ENCODE measurements at regions not wholly inside any gene's neighbourhood (a gene's known extent, or its start where the extent isn't known, plus 50 kb on each side); places are given as distances from the start of the nearest gene placed in this dataset.
A peak's percentile ranks its signal among the peaks of the same experiment; 100 is the strongest.

DNA sequence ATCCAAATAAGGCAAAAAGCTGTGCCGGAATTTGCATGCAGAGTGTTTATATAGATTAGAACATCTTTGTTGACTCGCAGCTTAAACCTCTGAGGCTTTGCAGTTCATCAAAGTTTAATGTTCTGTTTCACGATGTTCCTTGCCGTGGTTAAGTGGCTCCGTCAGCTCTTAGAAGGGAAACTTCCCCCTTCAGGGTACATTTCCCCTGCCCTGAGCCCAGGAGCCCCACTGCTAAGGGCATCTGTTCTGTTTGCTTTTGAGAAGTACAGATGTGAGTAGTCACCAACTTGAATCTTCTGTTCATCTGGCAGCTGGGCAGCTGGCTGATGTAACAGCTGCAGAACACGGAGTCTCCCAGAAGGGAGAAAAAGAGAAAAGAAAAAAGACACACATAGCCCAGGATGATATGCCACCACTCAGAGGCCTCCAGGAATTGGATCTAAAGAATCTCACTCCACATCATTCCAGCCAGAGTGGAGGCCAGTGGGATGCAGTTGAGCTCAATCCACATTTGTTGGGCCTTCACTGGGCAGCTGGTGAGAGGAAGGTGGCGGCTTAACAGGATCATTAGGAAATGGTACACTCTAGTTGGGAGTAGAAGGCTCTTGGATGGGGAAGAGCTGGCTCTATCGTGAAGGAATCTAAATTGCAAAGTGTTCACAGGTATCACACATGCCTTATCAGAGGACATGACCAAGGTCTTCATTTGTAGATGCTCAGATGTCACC is 178.7 kb upstream of the RBPJ start:
- no peak for DNase-seq

GRCh38 chr4:26144526-26145155 is 176.2 kb upstream of the RBPJ start:
- DNase-seq = no peak

DNA sequence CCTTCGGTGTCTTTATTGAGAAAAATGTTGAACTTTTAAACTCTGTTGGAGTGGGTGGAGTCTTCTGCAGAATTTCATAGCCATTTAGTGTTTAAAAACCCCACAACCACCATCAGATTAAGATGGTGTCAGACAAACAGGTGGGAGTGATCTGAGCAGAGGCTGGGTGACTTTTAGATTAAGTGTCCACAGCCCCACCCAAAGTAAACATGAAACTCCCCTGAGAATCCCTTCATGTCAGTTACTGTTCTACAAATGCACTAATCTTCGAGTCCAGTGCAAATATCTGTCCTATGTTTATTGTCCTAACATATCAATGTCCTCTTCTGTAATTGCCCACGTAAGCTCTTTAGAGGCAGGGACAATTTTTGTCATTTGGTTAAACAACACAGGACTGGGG is 175.6 kb upstream of the RBPJ start:
- DNase-seq = no peak

- DNase-seq = no peak
Observed at GRCh38 chr4:26148927-26149326, 171.9 kb upstream of the RBPJ start.

DNA sequence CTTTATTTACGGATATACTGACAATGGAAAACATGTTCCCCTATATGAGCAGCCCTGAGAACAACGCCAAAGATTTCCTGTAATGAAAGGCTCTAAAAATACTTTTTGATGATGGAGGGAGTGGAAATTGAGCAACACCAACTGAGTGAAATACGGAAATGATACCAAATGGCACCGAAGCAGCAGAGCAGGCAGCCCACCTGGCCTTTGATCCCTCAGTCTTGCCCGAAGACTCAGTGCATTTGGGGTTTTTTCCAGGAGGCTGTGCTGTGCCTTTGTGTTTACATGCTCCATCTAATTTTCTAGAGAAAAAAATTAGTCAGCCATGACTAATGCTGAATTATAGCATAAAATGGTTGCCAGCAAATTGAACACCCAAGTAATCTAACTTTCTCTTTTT is 169.9 kb upstream of the RBPJ start:
- no peak for DNase-seq

- no peak for DNase-seq
Observed at GRCh38 chr4:26151615-26152014, 169.2 kb upstream of the RBPJ start.

GRCh38 chr4:26152056-26152455 is 168.8 kb upstream of the RBPJ start:
- peak; percentile 6 to 60 for DNase-seq

DNA sequence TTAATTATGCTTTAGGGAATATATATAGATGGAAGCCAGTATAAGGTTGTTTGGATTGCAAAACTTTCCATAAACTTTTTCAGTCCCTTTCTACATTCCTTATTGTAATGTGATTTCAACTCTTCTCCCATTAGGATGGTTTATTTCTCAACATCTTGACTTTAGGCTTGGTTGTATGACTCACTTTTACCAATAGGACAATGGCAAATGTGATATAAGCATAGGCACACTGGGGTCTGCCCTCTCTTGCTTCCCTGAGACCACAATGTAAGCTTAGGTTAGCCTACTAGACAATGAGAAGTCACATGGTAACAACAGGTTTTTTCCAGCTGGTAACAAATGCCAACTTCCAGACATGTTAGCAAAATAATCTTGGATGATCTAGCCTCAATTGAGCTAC is 163.3 kb upstream of the RBPJ start:
- no peak for DNase-seq

GRCh38 chr4:26160591-26160990 is 160.2 kb upstream of the RBPJ start:
- DNase-seq = no peak

DNA sequence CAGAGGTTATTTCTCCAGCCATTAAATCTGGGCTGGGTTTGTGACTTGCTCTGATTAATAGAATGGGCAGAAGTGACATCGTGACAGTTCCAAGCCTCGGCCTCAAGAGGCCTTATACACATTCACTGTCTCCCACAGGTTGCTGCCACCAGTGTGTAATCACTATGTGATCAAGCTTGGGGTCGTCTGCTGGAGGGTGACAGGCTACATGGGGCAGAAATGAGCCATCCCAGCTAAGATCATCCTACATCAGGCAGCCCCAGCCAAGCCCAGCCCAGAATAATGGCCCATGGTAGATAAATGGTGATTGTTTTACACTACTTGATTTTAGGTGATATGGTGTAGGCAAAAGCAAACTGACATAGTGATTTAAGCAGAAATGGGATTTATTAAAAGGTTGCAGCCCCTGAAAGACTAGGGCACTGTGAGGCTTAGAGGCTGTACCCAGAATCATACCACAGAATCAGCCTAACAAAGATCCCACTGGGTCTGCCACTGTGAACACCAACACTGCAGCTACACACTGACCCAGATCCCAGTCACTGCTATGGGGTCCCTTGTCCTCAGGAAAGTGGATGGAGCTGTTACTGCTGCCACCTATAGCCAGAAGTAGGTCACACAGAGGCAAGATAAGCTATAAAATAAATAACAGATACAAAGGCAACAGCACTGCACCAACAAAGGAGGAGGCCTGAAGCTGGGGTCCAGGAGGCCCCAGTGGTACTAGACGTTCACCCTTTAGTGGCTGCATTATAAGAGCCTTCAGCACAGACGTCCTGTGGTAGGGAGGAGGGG is 159.6 kb upstream of the RBPJ start:
- no peak for DNase-seq

DNA sequence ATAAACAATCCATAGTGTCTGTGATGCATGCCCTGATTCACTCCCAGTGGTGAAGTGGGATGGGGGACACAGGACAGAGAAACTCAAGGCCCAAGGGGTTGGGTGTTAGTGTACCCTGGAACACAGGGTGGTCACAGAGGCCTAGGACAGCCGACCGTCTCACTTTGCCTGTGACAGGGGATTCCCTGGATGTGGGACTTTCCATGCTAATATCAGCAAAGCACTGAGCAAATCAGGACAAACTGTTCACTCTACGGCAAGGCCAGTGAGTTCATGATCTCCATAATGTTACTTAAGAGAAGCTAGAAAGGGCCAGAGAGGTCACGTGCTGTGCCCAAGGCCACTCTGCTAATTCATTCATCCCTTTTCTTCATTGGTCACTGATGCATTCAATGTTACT is 158.7 kb upstream of the RBPJ start:
- DNase-seq = no peak

GRCh38 chr4:26163425-26164362 is 157.1 kb upstream of the RBPJ start:
- DNase-seq = no peak

DNA sequence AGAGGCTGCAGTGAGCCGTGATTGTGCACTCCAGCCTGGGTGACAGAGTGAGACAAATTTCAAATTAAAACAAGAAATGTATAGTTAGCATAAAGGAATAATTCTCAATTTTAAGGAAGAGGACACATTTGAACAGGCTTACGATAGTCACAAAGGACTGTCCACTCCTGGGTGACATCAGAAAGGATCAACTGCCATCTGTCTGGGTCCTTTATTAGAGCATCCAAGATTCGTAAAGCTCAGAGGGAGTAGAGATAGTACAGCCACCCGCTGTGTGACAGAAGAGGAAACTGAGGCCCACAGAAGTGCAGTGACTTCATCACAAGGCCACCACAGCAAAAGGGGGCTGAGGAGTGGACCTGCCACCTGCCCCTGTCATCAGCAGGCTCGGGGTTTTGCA is 149.3 kb upstream of the RBPJ start:
- DNase-seq = no peak

DNA sequence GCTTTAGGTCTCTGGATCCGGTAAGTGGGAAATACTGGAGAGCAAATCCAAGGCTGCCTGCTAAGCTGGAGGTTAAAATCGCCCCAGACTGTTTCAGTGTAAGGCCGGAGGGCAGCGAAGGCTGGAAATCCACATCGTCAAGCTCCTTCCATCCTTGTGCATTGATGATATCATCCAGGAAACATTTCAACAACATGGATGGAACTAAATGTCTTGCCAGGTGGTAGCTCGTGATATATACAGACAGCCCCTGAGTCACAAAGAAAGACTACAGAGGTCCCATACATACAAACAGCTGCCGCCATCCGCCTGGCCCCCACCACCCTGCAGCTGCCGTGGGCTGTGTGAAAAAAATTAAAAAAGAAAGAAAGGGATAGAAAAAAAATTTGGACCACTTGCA is 148.9 kb upstream of the RBPJ start:
- DNase-seq = no peak

DNA sequence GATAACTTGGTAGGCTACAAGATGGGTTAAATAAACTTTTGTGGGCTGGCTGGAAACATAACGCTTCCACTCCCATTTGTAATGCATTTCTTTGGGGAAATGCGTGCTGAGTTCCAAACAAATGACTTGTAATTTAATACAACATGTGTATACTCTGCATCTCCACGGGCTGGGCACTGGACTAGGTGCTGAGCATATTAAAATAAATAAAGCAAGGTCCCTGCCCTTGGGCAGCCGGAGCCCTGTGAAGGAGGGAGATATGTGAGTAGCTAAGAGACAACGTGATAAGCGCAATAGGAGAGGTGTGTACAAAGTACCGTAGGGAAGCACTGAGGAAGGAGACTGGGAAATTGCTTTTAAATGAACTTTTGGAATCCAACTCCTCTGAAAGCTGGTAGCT is 147.2 kb upstream of the RBPJ start:
- no peak for DNase-seq

DNA sequence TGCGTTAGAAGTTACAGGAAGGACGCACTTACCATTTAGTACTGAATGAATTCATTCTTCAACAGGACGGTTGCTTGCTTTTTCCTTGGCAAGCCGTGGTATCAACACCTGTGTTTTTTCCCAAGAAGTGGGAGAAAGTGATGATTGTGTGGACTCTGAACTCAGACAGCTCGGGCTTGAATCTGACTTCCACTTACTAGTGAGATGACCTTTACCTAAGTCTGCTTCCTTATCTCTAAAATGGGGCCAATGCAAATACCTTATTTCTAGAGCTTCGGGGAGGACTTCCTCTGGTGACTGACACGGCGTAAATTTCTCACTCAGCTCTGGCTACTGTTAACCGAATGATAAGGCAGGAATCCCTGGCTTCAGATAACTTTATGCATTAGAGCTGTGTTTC is 146.8 kb upstream of the RBPJ start:
- no peak for DNase-seq

DNA sequence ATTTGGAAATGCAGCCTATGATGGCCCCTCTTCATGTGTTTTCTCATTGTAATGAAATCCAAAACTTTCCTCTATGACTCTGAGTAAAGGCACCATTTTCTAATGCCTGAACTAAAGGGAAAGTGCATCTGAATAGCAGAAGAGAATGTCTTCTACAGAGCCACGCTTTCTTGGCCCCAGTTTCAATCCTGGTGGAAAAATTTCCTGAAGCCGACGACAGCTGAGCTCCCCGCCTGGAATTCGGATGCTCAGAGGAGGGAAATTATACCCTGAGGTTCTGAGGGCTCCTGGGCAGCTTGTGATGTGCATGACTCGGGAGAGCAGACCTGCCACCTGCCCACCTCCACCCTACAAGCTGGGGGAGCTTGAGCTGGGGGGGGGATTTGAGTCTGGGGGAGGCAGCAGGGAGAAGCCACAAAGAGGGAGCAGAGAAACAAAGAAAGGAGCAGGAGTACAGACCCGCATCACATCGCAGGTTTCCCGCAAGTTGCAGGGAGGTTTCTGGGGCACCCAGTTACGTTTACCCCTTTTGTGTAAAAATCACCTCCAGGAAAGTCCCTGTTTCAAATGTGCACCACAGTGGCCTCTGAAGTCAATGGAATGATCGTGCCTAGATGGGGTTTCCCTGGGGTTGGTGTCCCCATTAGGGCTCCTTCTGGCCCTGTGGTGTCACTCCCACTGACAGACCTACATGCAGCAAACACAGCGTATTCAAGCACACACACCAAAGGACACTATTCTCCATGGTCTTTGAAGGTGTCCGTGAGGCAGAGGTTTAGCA is 145.6 kb upstream of the RBPJ start:
- no peak for DNase-seq

DNA sequence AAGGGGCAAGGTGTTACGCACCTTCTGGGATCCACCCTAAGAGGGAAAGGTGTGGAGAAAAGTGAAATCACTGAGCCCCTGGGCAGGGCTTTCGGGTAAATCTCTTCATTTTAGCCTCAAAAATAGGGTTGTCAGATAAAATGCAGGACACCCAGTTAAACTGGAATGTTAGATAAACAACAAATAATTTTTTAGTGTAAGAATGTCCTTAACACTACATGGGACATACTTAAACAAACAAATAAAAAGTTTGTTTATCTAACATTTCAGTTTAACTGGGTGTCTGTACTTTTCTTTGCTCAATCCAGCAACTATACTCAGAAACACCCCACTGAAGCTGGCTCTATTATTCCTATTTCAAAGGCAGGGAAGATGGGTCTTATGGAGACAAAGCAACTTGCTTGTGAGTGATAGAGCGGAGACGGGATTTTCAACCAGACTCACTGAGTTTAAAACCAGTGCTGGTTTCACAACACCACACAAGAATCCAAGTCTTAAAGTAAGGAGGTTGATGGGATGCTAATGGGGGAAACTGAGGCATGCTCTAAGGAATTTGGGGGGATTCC is 144.8 kb upstream of the RBPJ start:
- DNase-seq = no peak

GRCh38 chr4:26176598-26177149 is 144.1 kb upstream of the RBPJ start:
- no peak for DNase-seq

DNA sequence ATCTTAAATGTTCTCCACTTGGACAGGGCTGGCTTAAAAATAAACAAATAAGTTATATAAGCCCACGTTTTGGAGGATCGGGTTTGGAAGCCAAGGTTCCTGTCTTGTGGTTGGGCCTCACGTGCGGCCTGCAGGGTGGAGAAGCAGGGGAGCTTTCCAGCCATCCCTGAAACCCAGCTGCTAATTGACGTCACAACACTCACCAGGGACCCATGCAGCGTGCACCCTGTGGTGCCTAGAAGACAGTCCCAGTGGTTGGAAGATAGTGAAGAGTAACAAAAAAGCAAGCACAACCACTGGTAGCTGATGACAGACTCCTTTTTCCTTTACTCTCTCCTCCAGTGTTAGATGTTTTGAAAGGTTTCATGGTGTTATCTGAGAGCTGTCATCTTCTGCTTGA is 142.0 kb upstream of the RBPJ start:
- DNase-seq = no peak

DNA sequence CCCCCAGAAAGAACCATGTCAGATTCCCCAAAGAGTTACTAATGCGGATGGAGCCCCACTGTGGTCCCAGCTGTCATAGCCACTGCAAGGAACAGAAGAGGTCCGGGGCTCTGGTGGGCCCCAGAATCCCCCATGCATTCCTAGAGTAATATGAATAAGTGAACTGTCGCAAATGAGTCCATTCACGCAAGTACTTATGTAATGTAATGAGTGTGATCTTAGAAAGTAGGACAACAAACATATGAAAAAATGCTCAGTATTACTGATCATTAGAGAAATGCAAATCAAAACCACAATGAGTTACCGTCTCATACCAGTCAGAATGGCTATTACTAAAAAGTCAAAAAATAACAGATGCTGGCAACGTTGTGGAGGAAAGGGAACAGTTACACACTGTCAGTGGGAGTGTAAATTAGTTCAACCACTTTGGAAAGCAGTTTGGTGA is 141.5 kb upstream of the RBPJ start:
- DNase-seq = no peak
